Neural progenitor cell (in vitro differentiated cells): ENCODE measurements at regions not wholly inside any gene's neighbourhood (a gene's known extent, or its start where the extent isn't known, plus 50 kb on each side); places are given as distances from the start of the nearest gene placed in this dataset.
"Not testable (repeated sequence)": the region's sequence is repeated elsewhere in the genome, so short reads cannot be mapped to it uniquely, and the experiment has no call there.

Experiments used
- DNase-seq: peaks from one replicate; pipeline ENCODE4 v3.0.0-alpha.2; 2016; ENCODE audit warnings: low spot score
- H2AFZ ChIP-seq: fragments of 200-600 bp; sonication (generic); replicated peaks from 2 replicates; pipeline ENCODE4 v1.6.1; 2016; ENCODE audit warnings: antibody characterized with exemption
- H3F3A ChIP-seq: fragments of 200-600 bp; sonication (generic); 2 replicates; pipeline ENCODE4 v1.6.1; 2016; ENCODE audit warnings: antibody characterized with exemption, low read depth
- H3K27ac ChIP-seq: fragments of 200-600 bp; sonication (generic); 2 replicates; pipeline ENCODE4 v1.5.1; 2016; ENCODE audit warnings: mild to moderate bottlenecking
- H3K27me3 ChIP-seq: fragments of 200-600 bp; sonication (generic); 2 replicates; pipeline ENCODE4 v1.6.1; 2016; ENCODE audit warnings: mild to moderate bottlenecking, moderate library complexity
- H3K36me3 ChIP-seq: fragments of 200-600 bp; sonication (generic); 2 replicates; pipeline ENCODE4 v1.5.1; 2016
- H3K4me1 ChIP-seq: fragments of 200-600 bp; sonication (generic); 2 replicates; pipeline ENCODE4 v1.6.1; 2016; ENCODE audit warnings: mixed run types
- H3K4me2 ChIP-seq: fragments of 200-600 bp; sonication (generic); 2 replicates; pipeline ENCODE4 v1.6.1; 2016
- H3K4me3 ChIP-seq: fragments of 200-600 bp; sonication (generic); 2 replicates; pipeline ENCODE4 v1.5.1; 2016
- H3K79me2 ChIP-seq: fragments of 200-600 bp; sonication (generic); 2 replicates; pipeline ENCODE4 v1.6.1; 2016; ENCODE audit warnings: low read depth
- H3K9ac ChIP-seq: fragments of 200-600 bp; sonication (generic); 2 replicates; pipeline ENCODE4 v1.6.1; 2016
- H3K9me3 ChIP-seq: fragments of 200-600 bp; sonication (generic); 2 replicates; pipeline ENCODE4 v1.5.1; 2016; ENCODE audit warnings: low read depth
- H4K20me1 ChIP-seq: fragments of 200-600 bp; sonication (generic); 2 replicates; pipeline ENCODE4 v1.6.1; 2016; ENCODE audit warnings: low read depth
- H3K27ac Mint-ChIP-seq: 3 replicates; pipeline ENCODE4 v1.8.0; 2021; ENCODE audit warnings: mixed read lengths
- H3K27me3 Mint-ChIP-seq: 2 replicates; pipeline ENCODE4 v1.8.0; 2022; ENCODE audit warnings: low read depth, mild to moderate bottlenecking, inconsistent platforms, moderate library complexity, mixed read lengths; ENCODE audit not compliant: insufficient read depth
- H3K36me3 Mint-ChIP-seq: 3 replicates; pipeline ENCODE4 v1.8.0; 2021; ENCODE audit warnings: mixed read lengths
- H3K4me1 Mint-ChIP-seq: 3 replicates; pipeline ENCODE4 v1.8.0; 2021; ENCODE audit warnings: mixed read lengths
- H3K4me3 Mint-ChIP-seq: 3 replicates; pipeline ENCODE4 v1.8.0; 2021; ENCODE audit warnings: mild to moderate bottlenecking, moderate library complexity, mixed read lengths
- H3K9me3 Mint-ChIP-seq: 3 replicates; pipeline ENCODE4 v1.8.0; 2020; ENCODE audit warnings: mixed read lengths
- EZH2 ChIP-seq: fragments of 200-600 bp; sonication (generic); IDR thresholded peaks from 2 replicates; pipeline ENCODE4 v1.6.1; 2017; ENCODE audit warnings: antibody characterized with exemption, mild to moderate bottlenecking, moderate library complexity
- EZH2phosphoT487 ChIP-seq: fragments of 200-600 bp; sonication (generic); IDR thresholded peaks from 2 replicates; pipeline ENCODE4 v1.6.1; 2017; ENCODE audit warnings: antibody characterized with exemption
- TF ChIP-seq, protein P1 (sequence below): fragments of 200-600 bp; sonication (generic); IDR thresholded peaks from 2 replicates; pipeline ENCODE4 v1.5.1; 2017; ENCODE audit warnings: antibody characterized with exemption, mild to moderate bottlenecking

- Mint-ChIP-seq H3K27me3 (no peaks in the 10 kb centered on the region), H3K9me3 (peaks cover 4% of the 10 kb centered on the region), H3K36me3 (no peaks in the 10 kb centered on the region), H3K4me1 (no peaks in the 10 kb centered on the region), H3K4me3 (no peak overlapping the region), H3K27ac (no peak overlapping the region)
- TF ChIP-seq, protein P1, sequence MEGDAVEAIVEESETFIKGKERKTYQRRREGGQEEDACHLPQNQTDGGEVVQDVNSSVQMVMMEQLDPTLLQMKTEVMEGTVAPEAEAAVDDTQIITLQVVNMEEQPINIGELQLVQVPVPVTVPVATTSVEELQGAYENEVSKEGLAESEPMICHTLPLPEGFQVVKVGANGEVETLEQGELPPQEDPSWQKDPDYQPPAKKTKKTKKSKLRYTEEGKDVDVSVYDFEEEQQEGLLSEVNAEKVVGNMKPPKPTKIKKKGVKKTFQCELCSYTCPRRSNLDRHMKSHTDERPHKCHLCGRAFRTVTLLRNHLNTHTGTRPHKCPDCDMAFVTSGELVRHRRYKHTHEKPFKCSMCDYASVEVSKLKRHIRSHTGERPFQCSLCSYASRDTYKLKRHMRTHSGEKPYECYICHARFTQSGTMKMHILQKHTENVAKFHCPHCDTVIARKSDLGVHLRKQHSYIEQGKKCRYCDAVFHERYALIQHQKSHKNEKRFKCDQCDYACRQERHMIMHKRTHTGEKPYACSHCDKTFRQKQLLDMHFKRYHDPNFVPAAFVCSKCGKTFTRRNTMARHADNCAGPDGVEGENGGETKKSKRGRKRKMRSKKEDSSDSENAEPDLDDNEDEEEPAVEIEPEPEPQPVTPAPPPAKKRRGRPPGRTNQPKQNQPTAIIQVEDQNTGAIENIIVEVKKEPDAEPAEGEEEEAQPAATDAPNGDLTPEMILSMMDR: no peak
- no peak for TF ChIP-seq EZH2
- TF ChIP-seq EZH2phosphoT487: no peak
- H3K27me3 ChIP-seq: no peaks in the 10 kb centered on the region
- no peak overlapping the region for H2AFZ ChIP-seq
- H3K4me3 ChIP-seq: no peak overlapping the region
- H3F3A ChIP-seq: no peaks in the 10 kb centered on the region
- H3K27ac ChIP-seq: no peak overlapping the region
- no peaks in the 10 kb centered on the region for H3K9me3 ChIP-seq
- H3K4me1 ChIP-seq: no peaks in the 10 kb centered on the region
- no peaks in the 10 kb centered on the region for H3K36me3 ChIP-seq
- no peak overlapping the region for H3K9ac ChIP-seq
- no peak overlapping the region for H3K4me2 ChIP-seq
- H3K79me2 ChIP-seq: no peaks in the 10 kb centered on the region
- H4K20me1 ChIP-seq: no peaks in the 10 kb centered on the region
- DNase-seq: no peak
Measured at GRCh38 chrX:151088221-151088620, 88.2 kb upstream of the GPR50 start.

GRCh38 chrX:151099001-151099400, 77.4 kb upstream of the GPR50 start:
- H3K27ac ChIP-seq: no peak overlapping the region
- H3K4me1 Mint-ChIP-seq: no peaks in the 10 kb centered on the region
- H3K9ac ChIP-seq: no peak overlapping the region
- H3K79me2 ChIP-seq: no peaks in the 10 kb centered on the region
- no peak overlapping the region for H3K4me3 Mint-ChIP-seq
- H3K36me3 Mint-ChIP-seq: no peaks in the 10 kb centered on the region
- H3K27ac Mint-ChIP-seq: no peak overlapping the region
- peaks cover 4% of the 10 kb centered on the region for H3K9me3 Mint-ChIP-seq
- H3K4me3 ChIP-seq: no peak overlapping the region
- H3K27me3 ChIP-seq: peaks cover under 1% of the 10 kb centered on the region
- H3K36me3 ChIP-seq: no peaks in the 10 kb centered on the region
- no peak overlapping the region for H3K4me2 ChIP-seq
- DNase-seq: no peak
- no peaks in the 10 kb centered on the region for H3K4me1 ChIP-seq
- H4K20me1 ChIP-seq: no peaks in the 10 kb centered on the region
- peaks cover 7% of the 10 kb centered on the region for H3K9me3 ChIP-seq
- H3F3A ChIP-seq: no peaks in the 10 kb centered on the region
- no peak for TF ChIP-seq EZH2phosphoT487
- TF ChIP-seq, protein P1: no peak
- no peak for TF ChIP-seq EZH2
- H2AFZ ChIP-seq: no peak overlapping the region
- H3K27me3 Mint-ChIP-seq: no peaks in the 10 kb centered on the region

- Histone ChIP-seq H3K9me3 (no peaks in the 10 kb centered on the region), H3F3A (no peaks in the 10 kb centered on the region), H3K79me2 (no peaks in the 10 kb centered on the region), H2AFZ (no peak overlapping the region), H3K36me3 (no peaks in the 10 kb centered on the region), H3K9ac (no peak overlapping the region), H3K4me1 (no peaks in the 10 kb centered on the region), H3K4me2 (no peak overlapping the region), H3K4me3 (no peak overlapping the region), H3K27ac (no peak overlapping the region), H3K27me3 (peaks cover 7% of the 10 kb centered on the region), H4K20me1 (no peaks in the 10 kb centered on the region)
- H3K27me3 Mint-ChIP-seq: no peaks in the 10 kb centered on the region
- TF ChIP-seq EZH2phosphoT487: no peak
- TF ChIP-seq, protein P1: no peak
- no peak for TF ChIP-seq EZH2
- DNase-seq: no peak
- peaks cover 4% of the 10 kb centered on the region for H3K9me3 Mint-ChIP-seq
- no peak overlapping the region for H3K4me3 Mint-ChIP-seq
- no peaks in the 10 kb centered on the region for H3K36me3 Mint-ChIP-seq
- H3K4me1 Mint-ChIP-seq: no peaks in the 10 kb centered on the region
- H3K27ac Mint-ChIP-seq: no peak overlapping the region
Measured at GRCh38 chrX:151100799-151101198, 75.6 kb upstream of the GPR50 start.

- H3K27me3 ChIP-seq, H3K4me1 Mint-ChIP-seq, H3K27ac ChIP-seq, H3K27ac Mint-ChIP-seq, H3K9me3 ChIP-seq, H4K20me1 ChIP-seq, H3K4me3 Mint-ChIP-seq, H3K4me3 ChIP-seq, H3F3A ChIP-seq, H3K79me2 ChIP-seq, H3K36me3 ChIP-seq, H3K4me2 ChIP-seq, H3K9ac ChIP-seq, DNase-seq, H3K36me3 Mint-ChIP-seq, H3K4me1 ChIP-seq, H3K27me3 Mint-ChIP-seq, H2AFZ ChIP-seq: not testable (repeated sequence)
- H3K9me3 Mint-ChIP-seq: peaks cover 21% of the 10 kb centered on the region
Measured at GRCh38 chrX:151113200-151113599, 63.2 kb upstream of the GPR50 start.
